Mesendoderm (in vitro differentiated cells): ENCODE measurements at regions not wholly inside any gene's neighbourhood (a gene's known extent, or its start where the extent isn't known, plus 50 kb on each side); places are given as distances from the start of the nearest gene placed in this dataset.

Source experiments
- DNase-seq: peaks from one replicate; pipeline ENCODE4 v3.0.0; 2013
- H2AK5ac ChIP-seq: 2 replicates; pipeline ENCODE4 v1.6.1; 2013; ENCODE audit warnings: low read length, inconsistent platforms
- H2BK120ac ChIP-seq: 2 replicates; pipeline ENCODE4 v1.6.1; 2013; ENCODE audit warnings: low read depth, mild to moderate bottlenecking, low read length, moderate library complexity, mixed read lengths
- H2BK15ac ChIP-seq: replicated peaks from 2 replicates; pipeline ENCODE4 v1.6.1; 2013; ENCODE audit warnings: low read depth, mild to moderate bottlenecking, moderate library complexity
- H2BK5ac ChIP-seq: 2 replicates; pipeline ENCODE4 v1.6.1; 2013; ENCODE audit warnings: low read length, inconsistent platforms
- H3K18ac ChIP-seq: 2 replicates; pipeline ENCODE4 v1.6.1; 2013; ENCODE audit warnings: mild to moderate bottlenecking, low read length, mixed read lengths
- H3K23ac ChIP-seq: one replicate; pipeline ENCODE4 v1.6.1; 2013; ENCODE audit warnings: low read length
- H3K27ac ChIP-seq: 2 replicates; pipeline ENCODE4 v1.5.1; 2013; ENCODE audit warnings: low read depth, mild to moderate bottlenecking, inconsistent platforms, low read length, moderate library complexity
- H3K27me3 ChIP-seq: 2 replicates; pipeline ENCODE4 v1.6.1; 2013; ENCODE audit warnings: low read length, control low read depth, mild to moderate bottlenecking, inconsistent platforms; ENCODE audit not compliant: insufficient read depth, poor library complexity
- H3K36me3 ChIP-seq: 2 replicates; pipeline ENCODE4 v1.6.1; 2013; ENCODE audit warnings: low read length, inconsistent platforms; ENCODE audit not compliant: control insufficient read depth, insufficient read depth
- H3K4ac ChIP-seq: one replicate; pipeline ENCODE4 v1.6.1; 2013; ENCODE audit warnings: low read depth, mild to moderate bottlenecking, low read length, moderate library complexity
- H3K4me1 ChIP-seq: 2 replicates; pipeline ENCODE4 v1.6.1; 2013; ENCODE audit warnings: low read depth, low read length, inconsistent platforms; ENCODE audit not compliant: control insufficient read depth
- H3K4me2 ChIP-seq: 2 replicates; pipeline ENCODE4 v1.6.1; 2013; ENCODE audit warnings: low read length
- H3K4me3 ChIP-seq: 2 replicates; pipeline ENCODE4 v1.5.1; 2013; ENCODE audit warnings: mild to moderate bottlenecking, low read length
- H3K56ac ChIP-seq: one replicate; pipeline ENCODE4 v1.6.1; 2013; ENCODE audit warnings: low read length
- H3K79me1 ChIP-seq: 2 replicates; pipeline ENCODE4 v1.6.1; 2013; ENCODE audit warnings: low read length, inconsistent platforms
- H3K79me2 ChIP-seq: 2 replicates; pipeline ENCODE4 v1.6.1; 2013; ENCODE audit warnings: mild to moderate bottlenecking, low read length; ENCODE audit not compliant: control insufficient read depth, insufficient read depth
- H3K9ac ChIP-seq: 2 replicates; pipeline ENCODE4 v1.6.1; 2013; ENCODE audit warnings: low read length, inconsistent platforms
- H4K5ac ChIP-seq: one replicate; pipeline ENCODE4 v1.6.1; 2013; ENCODE audit warnings: low read length
- H4K8ac ChIP-seq: one replicate; pipeline ENCODE4 v1.6.1; 2013; ENCODE audit warnings: low read depth, mild to moderate bottlenecking, control low read depth, low read length, moderate library complexity
- WGBS: extraction: QIAGEN DNeasy Blood & Tissue Kit; methylation state at CpG from one replicate; pipeline ENCODE4 v1.1.7; 2013; ENCODE audit warnings: low lambda C conversion rate, missing lambda C conversion rate; ENCODE audit not compliant: insufficient coverage; ENCODE audit errors: extremely low coverage; 5-methylcytosine and 5-hydroxymethylcytosine counted together

DNA sequence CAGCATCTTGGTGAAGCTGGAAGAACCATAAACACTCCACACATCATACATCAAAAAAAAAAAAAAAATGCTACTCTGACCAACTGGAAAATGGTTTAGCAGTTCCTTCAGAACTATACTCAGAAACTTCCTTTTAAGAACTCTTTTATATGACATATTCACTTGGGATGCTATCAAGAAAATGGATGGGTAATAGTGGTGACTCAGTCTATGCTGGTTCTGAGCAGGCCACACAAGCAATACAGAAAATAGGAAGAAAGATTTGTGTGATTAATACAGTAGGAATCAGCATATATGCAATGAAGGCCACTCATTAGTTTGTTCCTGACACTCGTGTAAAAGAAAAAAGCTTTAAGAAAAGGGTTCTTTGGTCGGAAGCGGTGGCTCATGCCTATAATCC lies 123.5 kb upstream of the FAT4 start:
- Histone ChIP-seq H3K4me1 (no peaks in the 10 kb centered on the region), H4K5ac (no peak overlapping the region), H3K4me2 (no peak overlapping the region), H3K27ac (no peak overlapping the region), H3K79me2 (no peaks in the 10 kb centered on the region), H3K9ac (no peak overlapping the region), H3K4me3 (no peak overlapping the region), H3K36me3 (no peaks in the 10 kb centered on the region), H3K56ac (no peak overlapping the region), H3K27me3 (no peaks in the 10 kb centered on the region), H2BK120ac (no peak overlapping the region), H3K18ac (no peak overlapping the region), H2BK15ac (no peak overlapping the region), H3K79me1 (no peaks in the 10 kb centered on the region), H2BK5ac (no peak overlapping the region), H2AK5ac (no peak overlapping the region), H4K8ac (no peak overlapping the region), H3K23ac (no peak overlapping the region), H3K4ac (no peak overlapping the region)
- no peak for DNase-seq
- no CpG with 5 or more reads among the region's 3 CpGs for WGBS

DNA sequence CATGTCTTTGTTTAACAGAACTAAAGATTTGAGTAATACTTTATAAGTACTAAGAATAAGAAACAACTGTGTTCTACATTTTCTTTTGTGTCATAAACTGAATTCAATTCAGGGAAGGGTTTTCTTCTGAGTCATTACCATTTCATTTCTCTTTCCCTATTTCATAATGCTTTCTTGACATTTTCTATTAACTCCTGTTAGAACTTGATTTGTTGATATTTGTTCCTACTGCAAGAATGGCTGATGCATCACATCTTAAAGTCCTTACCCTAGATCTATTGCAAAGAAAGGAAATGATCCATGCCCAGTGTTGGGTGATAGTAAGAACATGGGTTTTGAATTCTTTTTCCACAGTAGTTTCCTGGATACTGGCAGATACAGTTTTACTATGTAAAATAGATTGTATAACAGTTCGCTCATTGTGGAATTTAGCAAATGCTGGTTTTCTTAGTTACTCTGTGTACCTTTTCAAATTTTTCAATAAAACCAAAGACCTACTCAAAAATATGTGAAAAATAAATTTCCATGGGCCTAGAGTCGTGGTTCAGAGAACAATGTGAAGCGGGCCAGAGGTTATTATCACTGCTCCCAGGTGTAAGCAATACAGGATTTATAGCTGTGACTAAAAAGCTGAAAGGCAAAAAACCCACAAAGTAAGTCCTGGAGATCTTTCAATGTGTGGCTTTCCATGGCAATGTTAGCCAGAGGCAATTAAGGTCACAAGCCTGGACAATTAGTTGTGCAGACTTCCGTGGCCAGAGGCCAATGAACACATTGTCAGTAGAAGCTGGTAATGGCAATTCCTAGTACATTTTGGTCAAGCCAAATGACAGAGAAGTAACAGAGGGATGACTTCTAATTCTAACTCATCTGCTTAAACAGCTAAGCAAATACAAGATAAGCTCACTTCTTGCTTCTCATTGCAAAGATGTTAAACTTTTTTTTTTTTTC lies 127.3 kb upstream of the FAT4 start:
- WGBS: no CpG with 5 or more reads among the region's 4 CpGs

DNA sequence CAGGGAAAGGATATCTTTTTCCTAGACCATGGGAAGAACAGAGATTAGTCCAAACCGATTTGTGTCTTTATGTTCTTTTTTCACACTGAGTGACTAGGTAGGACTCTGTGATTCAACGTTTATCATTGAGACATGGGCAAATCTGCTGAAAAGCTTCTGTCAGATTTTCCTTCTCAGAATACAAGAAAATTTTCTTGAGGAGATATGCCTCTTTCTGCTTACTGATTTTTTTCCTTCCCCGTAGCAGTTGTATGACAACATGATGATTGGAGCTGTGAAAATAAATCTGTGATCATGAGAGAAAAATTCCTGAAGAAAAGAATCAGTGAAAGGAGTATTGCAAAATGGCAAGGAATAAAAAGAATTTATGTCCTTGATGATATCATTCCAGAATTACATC lies 130.6 kb upstream of the FAT4 start:
- Histone ChIP-seq H2AK5ac (no peak overlapping the region), H2BK15ac (no peak overlapping the region), H3K36me3 (no peaks in the 10 kb centered on the region), H3K9ac (no peak overlapping the region), H3K4ac (no peak overlapping the region), H3K79me2 (no peaks in the 10 kb centered on the region), H3K79me1 (no peaks in the 10 kb centered on the region), H3K18ac (no peak overlapping the region), H3K4me1 (no peaks in the 10 kb centered on the region), H4K5ac (no peak overlapping the region), H4K8ac (no peak overlapping the region), H3K56ac (no peak overlapping the region), H3K27me3 (no peaks in the 10 kb centered on the region), H2BK5ac (no peak overlapping the region), H3K4me2 (no peak overlapping the region), H3K4me3 (no peak overlapping the region), H3K27ac (no peak overlapping the region), H2BK120ac (no peak overlapping the region), H3K23ac (no peak overlapping the region)
- no peak for DNase-seq
- WGBS: no CpG with 5 or more reads among the region's 3 CpGs

More for the DNA sequence above, 127.3 kb upstream of the FAT4 start:
- H3K23ac ChIP-seq: no peak overlapping the region
- H3K27ac ChIP-seq: no peak overlapping the region
- H3K36me3 ChIP-seq: no peaks in the 10 kb centered on the region
- no peak overlapping the region for H3K9ac ChIP-seq
- no peaks in the 10 kb centered on the region for H3K79me2 ChIP-seq
- no peaks in the 10 kb centered on the region for H3K27me3 ChIP-seq
- no peak overlapping the region for H3K4ac ChIP-seq
- no peaks in the 10 kb centered on the region for H3K4me1 ChIP-seq
- no peak overlapping the region for H3K4me2 ChIP-seq
- no peak overlapping the region for H4K5ac ChIP-seq
- no peak overlapping the region for H2BK120ac ChIP-seq
- no peak overlapping the region for H2BK15ac ChIP-seq
- H3K79me1 ChIP-seq: no peaks in the 10 kb centered on the region
- no peak overlapping the region for H4K8ac ChIP-seq
- H3K56ac ChIP-seq: no peak overlapping the region
- no peak overlapping the region for H2BK5ac ChIP-seq
- DNase-seq: no peak
- no peak overlapping the region for H2AK5ac ChIP-seq
- no peak overlapping the region for H3K4me3 ChIP-seq
- H3K18ac ChIP-seq: no peak overlapping the region

DNA sequence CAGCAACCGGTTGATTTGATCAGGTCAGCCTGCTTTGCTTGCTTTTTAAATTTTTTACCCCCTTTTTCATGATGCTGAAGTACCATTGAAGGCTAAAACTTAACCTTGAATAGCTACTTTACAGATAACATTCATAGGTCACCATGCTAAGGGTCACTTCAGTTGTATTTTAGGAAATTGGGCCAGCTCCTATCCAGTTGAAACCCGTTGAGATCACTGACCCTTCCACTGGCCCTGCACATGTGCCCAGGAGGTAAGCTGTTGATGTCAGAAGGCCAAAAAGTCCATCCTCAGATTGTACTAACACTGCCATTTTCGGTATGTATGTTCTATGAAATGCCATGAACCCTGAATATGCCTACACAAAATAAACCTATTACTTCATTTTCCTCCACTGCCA lies 133.0 kb upstream of the FAT4 start:
- Histone ChIP-seq H3K4me2 (no peak overlapping the region), H2AK5ac (no peak overlapping the region), H3K56ac (no peak overlapping the region), H3K79me2 (no peaks in the 10 kb centered on the region), H3K4me3 (no peak overlapping the region), H3K27ac (no peak overlapping the region), H2BK120ac (no peak overlapping the region), H3K4ac (no peak overlapping the region), H3K79me1 (no peaks in the 10 kb centered on the region), H4K8ac (no peak overlapping the region), H3K27me3 (no peaks in the 10 kb centered on the region), H2BK5ac (no peak overlapping the region), H3K9ac (no peak overlapping the region), H3K4me1 (no peaks in the 10 kb centered on the region), H3K36me3 (no peaks in the 10 kb centered on the region), H2BK15ac (no peak overlapping the region), H3K23ac (no peak overlapping the region), H3K18ac (no peak overlapping the region), H4K5ac (no peak overlapping the region)
- DNase-seq: no peak
- no CpG with 5 or more reads among the region's 3 CpGs for WGBS

DNA sequence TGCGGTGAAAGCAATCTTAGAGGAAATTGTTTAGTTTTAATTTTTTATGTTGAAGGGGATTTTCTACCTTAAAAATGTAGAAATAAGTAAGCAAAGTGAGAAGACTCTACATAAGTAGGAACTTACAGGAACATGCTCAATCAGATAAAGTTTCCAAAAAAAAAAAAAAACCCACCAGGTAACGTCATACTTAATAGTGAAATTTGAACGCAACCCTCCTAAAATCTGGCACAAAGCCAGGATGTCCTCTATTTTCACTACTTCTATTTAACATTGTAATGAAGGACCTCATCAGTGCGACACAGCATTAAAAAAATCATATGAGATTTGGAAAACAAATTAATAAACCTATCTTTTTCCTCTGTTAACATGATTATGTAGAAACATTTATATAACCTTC lies 135.0 kb upstream of the FAT4 start:
- H4K8ac ChIP-seq: no peak overlapping the region
- no peak overlapping the region for H2AK5ac ChIP-seq
- H3K9ac ChIP-seq: no peak overlapping the region
- no peaks in the 10 kb centered on the region for H3K36me3 ChIP-seq
- no peak overlapping the region for H4K5ac ChIP-seq
- 100% methylated on average over 1 of the region's 4 CpGs for WGBS
- no peak overlapping the region for H3K4me3 ChIP-seq
- no peak overlapping the region for H3K4me2 ChIP-seq
- no peak overlapping the region for H3K56ac ChIP-seq
- DNase-seq: no peak
- H2BK120ac ChIP-seq: no peak overlapping the region
- no peaks in the 10 kb centered on the region for H3K79me2 ChIP-seq
- H3K27ac ChIP-seq: no peak overlapping the region
- H2BK15ac ChIP-seq: no peak overlapping the region
- H3K27me3 ChIP-seq: no peaks in the 10 kb centered on the region
- H3K79me1 ChIP-seq: no peaks in the 10 kb centered on the region
- H3K4ac ChIP-seq: no peak overlapping the region
- H3K18ac ChIP-seq: no peak overlapping the region
- no peak overlapping the region for H3K23ac ChIP-seq
- H3K4me1 ChIP-seq: no peaks in the 10 kb centered on the region
- no peak overlapping the region for H2BK5ac ChIP-seq

DNA sequence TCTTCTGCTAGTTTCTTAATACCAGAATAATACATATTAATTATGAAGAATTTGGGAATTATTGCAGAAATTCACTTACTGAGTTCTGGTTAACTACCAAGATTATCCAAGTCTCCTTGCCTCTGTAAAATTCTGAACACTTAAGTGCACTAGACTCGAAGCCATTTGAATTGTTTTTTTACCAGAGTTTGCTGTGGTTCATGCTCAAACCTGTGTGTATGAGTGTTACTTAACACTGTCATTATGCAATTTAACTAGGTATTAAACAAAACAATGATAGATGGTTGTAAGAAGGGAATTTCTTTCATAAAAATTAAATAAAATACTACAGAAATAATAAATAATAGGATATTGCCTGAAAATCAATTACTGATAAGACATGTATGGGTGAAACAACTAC lies 145.6 kb upstream of the FAT4 start:
- H3K79me1 ChIP-seq: no peaks in the 10 kb centered on the region
- H3K56ac ChIP-seq: no peak overlapping the region
- no peak overlapping the region for H2BK120ac ChIP-seq
- WGBS: no CpG with 5 or more reads among the region's 1 CpG
- H2BK15ac ChIP-seq: no peak overlapping the region
- no peak overlapping the region for H3K27ac ChIP-seq
- H2AK5ac ChIP-seq: no peak overlapping the region
- no peak overlapping the region for H3K4ac ChIP-seq
- no peak for DNase-seq
- H3K23ac ChIP-seq: no peak overlapping the region
- H3K79me2 ChIP-seq: no peaks in the 10 kb centered on the region
- no peaks in the 10 kb centered on the region for H3K27me3 ChIP-seq
- no peak overlapping the region for H4K5ac ChIP-seq
- H3K36me3 ChIP-seq: no peaks in the 10 kb centered on the region
- no peak overlapping the region for H3K18ac ChIP-seq
- H4K8ac ChIP-seq: no peak overlapping the region
- no peak overlapping the region for H3K4me3 ChIP-seq
- H3K9ac ChIP-seq: no peak overlapping the region
- H3K4me1 ChIP-seq: no peaks in the 10 kb centered on the region
- H3K4me2 ChIP-seq: no peak overlapping the region
- no peak overlapping the region for H2BK5ac ChIP-seq
